ENCODE measurements at regions not wholly inside any gene's neighbourhood (a gene's known extent, or its start where the extent isn't known, plus 50 kb on each side); places are given as distances from the start of the nearest gene placed in this dataset.

GRCh38 chr5:68114378-68115040 lies 101.0 kb upstream of the PIK3R1 start:
- ChIA-PET CTCF (interaction anchor here (0.6 kb wide), 1 partner anchor 157 kb away, joined by 3 read pairs; no protein-coding TSS in a partner anchor), POLR2A (no interaction called here)
- Histone ChIP-seq H3K4me2 (no peak overlapping the region), H3K9me3 (no peaks in the 10 kb centered on the region), H3K27ac (no peak overlapping the region), H3K4me1 (no peaks in the 10 kb centered on the region), H3K4me3 (no peak overlapping the region)
- no peak for TF ChIP-seq RFX5 (IDR thresholded peaks at IDR 0.05)
- ATAC-seq: no peak
- FAIRE-seq: no peak
- 11% methylated on average over 2 of the region's 2 CpGs for WGBS (ENCODE audit: missing lambda C conversion rate)
- DNase-seq (ENCODE audit: low read depth in 1 of 2, low spot score in 1 of 2): no peak

GRCh38 chr5:68112658-68113057 lies 102.9 kb upstream of the PIK3R1 start:
- Histone ChIP-seq H3K4me2 (no peak overlapping the region), H3K9me3 (no peaks in the 10 kb centered on the region), H3K4me1 (no peaks in the 10 kb centered on the region), H3K27ac (no peak overlapping the region), H3K4me3 (no peak overlapping the region)
- POLR2A ChIA-PET: no interaction called here
- FAIRE-seq: no peak
- no peak for TF ChIP-seq E2F6 (IDR thresholded peaks at IDR 0.05; ENCODE audit: borderline replicate concordance, low read depth)
- TF ChIP-seq MYC (IDR thresholded peaks at IDR 0.05; ENCODE audit: borderline replicate concordance, low read length): no peak
- no peak for TF ChIP-seq TFCP2L1 (CRISPR knock-in tag; IDR thresholded peaks at IDR 0.05)
- no peak for TF ChIP-seq RAD21 (conservative IDR thresholded peaks at IDR 0.05 in 1 of 2, IDR thresholded peaks at IDR 0.05 in 1 of 2)
- TF ChIP-seq RARB (CRISPR knock-in tag; IDR thresholded peaks at IDR 0.05): no peak
- TF ChIP-seq FOSL2 (IDR thresholded peaks at IDR 0.05): no peak
- TF ChIP-seq FOSL2 (CRISPR knock-in tag; IDR thresholded peaks at IDR 0.05): no peak
- no peak for TF ChIP-seq NR3C1 (IDR thresholded peaks at IDR 0.05)
- TF ChIP-seq EHMT2 (IDR thresholded peaks at IDR 0.05; ENCODE audit: low read depth): no peak
- no peak for TF ChIP-seq KDM1A (IDR thresholded peaks at IDR 0.05; ENCODE audit: low read depth)
- TF ChIP-seq ATOH8 (CRISPR knock-in tag; IDR thresholded peaks at IDR 0.05; ENCODE audit: low read depth): no peak
- TF ChIP-seq POLR2AphosphoS2 (conservative IDR thresholded peaks at IDR 0.05; ENCODE audit: low read length): no peak
- no peak for TF ChIP-seq ZNF302 (CRISPR knock-in tag; IDR thresholded peaks at IDR 0.05)
- no peak for TF ChIP-seq CTCF (IDR thresholded peaks at IDR 0.05)
- TF ChIP-seq HOXB5 (CRISPR knock-in tag; IDR thresholded peaks at IDR 0.05): no peak
- no peak for TF ChIP-seq POLR2A (IDR thresholded peaks at IDR 0.05; ENCODE audit: low read length)
- no peak for TF ChIP-seq BHLHE40 (IDR thresholded peaks at IDR 0.05; ENCODE audit: low read depth, low read length)
- TF ChIP-seq USF2 (IDR thresholded peaks at IDR 0.05): no peak
- no peak for TF ChIP-seq BCL3 (IDR thresholded peaks at IDR 0.05)
- no peak for ATAC-seq
- CTCF ChIA-PET: interaction anchor here (1.2 to 1.3 kb wide), 2 partner anchors 11 to 24 kb away, joined by 3 to 4 read pairs; no protein-coding TSS in a partner anchor
- WGBS (ENCODE audit: missing lambda C conversion rate): 30% methylated on average over 2 of the region's 2 CpGs
- DNase-seq (ENCODE audit: low read depth in 1 of 2, low spot score in 1 of 2): no peak
